ENCODE measurements at regions not wholly inside any gene's neighbourhood (a gene's known extent, or its start where the extent isn't known, plus 50 kb on each side); places are given as distances from the start of the nearest gene placed in this dataset.

DNA sequence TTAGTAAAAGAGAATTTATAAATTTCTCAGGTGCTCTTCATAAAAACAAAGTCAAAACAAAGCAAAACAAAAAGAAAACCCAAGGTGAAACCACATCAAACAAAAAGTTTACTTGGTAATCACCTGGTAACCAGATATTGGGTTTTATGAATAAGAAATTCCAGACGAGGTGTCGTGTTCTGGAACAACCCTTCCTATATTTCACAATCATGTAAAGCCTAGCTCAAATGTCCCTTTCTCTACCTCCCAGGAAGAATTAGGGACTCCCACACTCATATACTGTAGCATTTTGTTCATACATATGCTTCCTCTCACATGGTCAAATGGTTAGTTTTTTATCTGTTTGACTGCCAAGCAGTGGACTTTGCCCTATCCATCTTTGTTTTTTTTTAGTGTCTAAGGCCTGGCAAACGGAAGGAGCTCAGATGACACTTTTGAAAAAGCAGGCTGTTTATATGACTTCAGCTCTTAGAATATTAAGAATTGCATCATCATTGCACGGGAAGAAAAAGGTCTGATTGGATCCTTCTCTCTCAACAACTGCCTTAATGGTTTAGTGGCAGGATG, 326.7 kb upstream of the TBL1XR1 start:
- ChIA-PET CTCF (no interaction called here), POLR2A (ENCODE audit: unreplicated experiment) (interaction anchor here (0.6 kb wide), 1 partner anchor 50 kb away, joined by 4 read pairs; no protein-coding TSS in a partner anchor)
- TF ChIP-seq EZH2 (IDR thresholded peaks at IDR 0.05; ENCODE audit: low read length, unreplicated experiment), result no peak
- TF ChIP-seq, protein P1, sequence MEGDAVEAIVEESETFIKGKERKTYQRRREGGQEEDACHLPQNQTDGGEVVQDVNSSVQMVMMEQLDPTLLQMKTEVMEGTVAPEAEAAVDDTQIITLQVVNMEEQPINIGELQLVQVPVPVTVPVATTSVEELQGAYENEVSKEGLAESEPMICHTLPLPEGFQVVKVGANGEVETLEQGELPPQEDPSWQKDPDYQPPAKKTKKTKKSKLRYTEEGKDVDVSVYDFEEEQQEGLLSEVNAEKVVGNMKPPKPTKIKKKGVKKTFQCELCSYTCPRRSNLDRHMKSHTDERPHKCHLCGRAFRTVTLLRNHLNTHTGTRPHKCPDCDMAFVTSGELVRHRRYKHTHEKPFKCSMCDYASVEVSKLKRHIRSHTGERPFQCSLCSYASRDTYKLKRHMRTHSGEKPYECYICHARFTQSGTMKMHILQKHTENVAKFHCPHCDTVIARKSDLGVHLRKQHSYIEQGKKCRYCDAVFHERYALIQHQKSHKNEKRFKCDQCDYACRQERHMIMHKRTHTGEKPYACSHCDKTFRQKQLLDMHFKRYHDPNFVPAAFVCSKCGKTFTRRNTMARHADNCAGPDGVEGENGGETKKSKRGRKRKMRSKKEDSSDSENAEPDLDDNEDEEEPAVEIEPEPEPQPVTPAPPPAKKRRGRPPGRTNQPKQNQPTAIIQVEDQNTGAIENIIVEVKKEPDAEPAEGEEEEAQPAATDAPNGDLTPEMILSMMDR (conservative IDR thresholded peaks at IDR 0.05; ENCODE audit: low read depth, low read length), result no peak
- TF ChIP-seq EZH2phosphoT487 (IDR thresholded peaks at IDR 0.05; ENCODE audit: borderline replicate concordance, low read length), result no peak
- Histone ChIP-seq H3K27me3 (ENCODE audit: low read length) (no peaks in the 10 kb centered on the region), H4K20me1 (ENCODE audit: low read length) (no peaks in the 10 kb centered on the region), H3K4me2 (ENCODE audit: low read length) (0 out of 2 replicates have a peak overlapping the region, but pooled peaks have one; percentile 10), H3K4me3 (ENCODE audit: low read length) (no peak overlapping the region), H3K36me3 (ENCODE audit: low read depth, low read length) (no peaks in the 10 kb centered on the region), H3K4me1 (ENCODE audit: insufficient read depth, low read length) (peaks cover 33% of the 10 kb centered on the region), H3K79me2 (ENCODE audit: low read length) (no peaks in the 10 kb centered on the region), H2AFZ (ENCODE audit: low read length) (no peak overlapping the region), H3F3A (ENCODE audit: low read length, unreplicated experiment) (no peaks in the 10 kb centered on the region), H3K9me2 (replicated peaks; ENCODE audit: low read length) (no peaks in the 10 kb centered on the region), H3K9ac (ENCODE audit: low read length) (no peak overlapping the region), H3K27ac (ENCODE audit: low read length) (peak overlapping the region; percentile 20; the same call in 1 of the 2 replicates), H3K9me3 (ENCODE audit: low read length) (no peaks in the 10 kb centered on the region)
- ATAC-seq (no peak), DNase-seq (peak; percentile 70)
- no TSS peak for BruUV-seq (replicated peaks)
- intact Hi-C loops (cut with micrococcal nuclease), result loop anchor here (5.0 kb wide), 1 partner anchor 253 kb away; no protein-coding TSS in a partner anchor

DNA sequence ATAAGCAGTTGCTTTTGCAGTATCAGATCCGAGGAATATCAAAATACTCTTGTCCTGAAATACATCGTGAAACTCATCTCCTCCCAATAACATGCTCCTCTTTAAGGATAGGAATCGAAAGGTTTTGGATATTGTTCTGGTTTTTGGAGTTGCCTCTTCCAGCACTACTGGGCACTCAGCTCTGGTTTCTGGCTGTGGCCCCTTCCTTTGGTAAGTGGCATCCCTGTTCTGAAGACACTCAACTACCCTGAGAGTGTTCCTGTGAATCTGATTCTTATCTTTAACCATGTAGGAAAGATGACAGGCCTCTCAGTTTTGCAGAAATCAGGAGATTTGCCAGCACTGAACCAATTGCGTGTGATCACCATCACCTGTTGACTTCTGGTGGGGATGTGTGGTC, 327.5 kb upstream of the TBL1XR1 start:
- DNase-seq (no peak), ATAC-seq (no peak)
- CTCF ChIA-PET, result no interaction called here
- Histone ChIP-seq H4K20me1 (ENCODE audit: low read length) (no peaks in the 10 kb centered on the region), H3K79me2 (ENCODE audit: low read length) (no peaks in the 10 kb centered on the region), H3K4me1 (ENCODE audit: insufficient read depth, low read length) (peaks cover 33% of the 10 kb centered on the region), H3K9me3 (ENCODE audit: low read length) (no peaks in the 10 kb centered on the region), H3K27ac (ENCODE audit: low read length) (no peak overlapping the region), H3K9ac (ENCODE audit: low read length) (no peak overlapping the region), H3K4me2 (ENCODE audit: low read length) (no peak overlapping the region), H2AFZ (ENCODE audit: low read length) (no peak overlapping the region), H3K4me3 (ENCODE audit: low read length) (no peak overlapping the region), H3F3A (ENCODE audit: low read length, unreplicated experiment) (no peaks in the 10 kb centered on the region), H3K36me3 (ENCODE audit: low read depth, low read length) (no peaks in the 10 kb centered on the region), H3K27me3 (ENCODE audit: low read length) (no peaks in the 10 kb centered on the region), H3K9me2 (replicated peaks; ENCODE audit: low read length) (no peaks in the 10 kb centered on the region)
- intact Hi-C loops (cut with micrococcal nuclease), result loop anchor here (5.0 kb wide), 3 partner anchors 93 to 327 kb away; partner anchors contain the start of gene TBL1XR1
- TF ChIP-seq, protein P1 (conservative IDR thresholded peaks at IDR 0.05; ENCODE audit: low read depth, low read length), result no peak
- TF ChIP-seq EZH2phosphoT487 (IDR thresholded peaks at IDR 0.05; ENCODE audit: borderline replicate concordance, low read length) (no peak), EZH2 (IDR thresholded peaks at IDR 0.05; ENCODE audit: low read length, unreplicated experiment) (no peak)
- no TSS peak for BruUV-seq (replicated peaks)
- POLR2A ChIA-PET (ENCODE audit: unreplicated experiment), result no interaction called here

DNA sequence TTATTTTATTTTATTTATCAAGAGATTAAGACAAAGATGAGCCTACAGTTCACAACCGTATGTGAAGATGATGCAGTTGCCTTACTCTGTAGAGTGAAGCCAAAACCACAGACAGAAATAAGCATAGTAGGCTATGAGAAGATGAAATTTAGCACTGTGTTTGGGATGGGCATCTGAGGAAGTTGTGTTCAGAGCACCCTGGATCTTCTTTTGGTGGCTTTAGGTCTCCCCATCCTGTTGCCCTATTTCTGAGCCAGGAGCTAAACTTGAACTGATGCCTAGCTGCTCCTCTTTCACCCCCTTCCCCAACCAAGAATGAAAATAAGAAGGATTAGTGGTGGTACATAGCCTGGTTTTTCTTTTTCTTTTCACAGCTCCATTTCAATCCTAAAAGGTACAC, 328.1 kb upstream of the TBL1XR1 start:
- no peak overlapping the region for H3K4me2 ChIP-seq (ENCODE audit: low read length)
- ChIA-PET POLR2A (ENCODE audit: unreplicated experiment) (no interaction called here), CTCF (no interaction called here)
- H3K9me2 ChIP-seq (replicated peaks; ENCODE audit: low read length), result no peaks in the 10 kb centered on the region
- ATAC-seq, result no peak
- no peaks in the 10 kb centered on the region for H3K36me3 ChIP-seq (ENCODE audit: low read depth, low read length)
- intact Hi-C loops (cut with micrococcal nuclease), result loop anchor here (5.0 kb wide), 2 partner anchors 92 to 328 kb away; partner anchors contain the start of gene TBL1XR1
- H3K4me1 ChIP-seq (ENCODE audit: insufficient read depth, low read length), result peaks cover 33% of the 10 kb centered on the region
- no peak overlapping the region for H3K9ac ChIP-seq (ENCODE audit: low read length)
- TF ChIP-seq EZH2 (IDR thresholded peaks at IDR 0.05; ENCODE audit: low read length, unreplicated experiment) (no peak), EZH2phosphoT487 (IDR thresholded peaks at IDR 0.05; ENCODE audit: borderline replicate concordance, low read length) (no peak)
- TF ChIP-seq, protein P1 (conservative IDR thresholded peaks at IDR 0.05; ENCODE audit: low read depth, low read length), result no peak
- DNase-seq, result no peak
- no peaks in the 10 kb centered on the region for H3K27me3 ChIP-seq (ENCODE audit: low read length)
- H2AFZ ChIP-seq (ENCODE audit: low read length), result no peak overlapping the region
- H3K27ac ChIP-seq (ENCODE audit: low read length), result no peak overlapping the region
- no peaks in the 10 kb centered on the region for H3K9me3 ChIP-seq (ENCODE audit: low read length)
- no TSS peak for BruUV-seq (replicated peaks)
- H3K79me2 ChIP-seq (ENCODE audit: low read length), result no peaks in the 10 kb centered on the region
- no peak overlapping the region for H3K4me3 ChIP-seq (ENCODE audit: low read length)
- H4K20me1 ChIP-seq (ENCODE audit: low read length), result no peaks in the 10 kb centered on the region
- no peaks in the 10 kb centered on the region for H3F3A ChIP-seq (ENCODE audit: low read length, unreplicated experiment)

Measured in PC-3 (cell line).